SK-N-MC (cell line): ENCODE measurements at regions not wholly inside any gene's neighbourhood (a gene's known extent, or its start where the extent isn't known, plus 50 kb on each side); places are given as distances from the start of the nearest gene placed in this dataset.

Experiments used
- DNase-seq: peaks from one replicate; pipeline ENCODE4 v3.0.0-alpha.2; 2011; ENCODE audit warnings: low read depth, low spot score
- H3K27ac ChIP-seq: fragments of 200-600 bp; sonication (generic); 2 replicates; pipeline ENCODE4 v1.5.1; 2016; ENCODE audit warnings: mixed run types
- H3K36me3 ChIP-seq: fragments of 200-600 bp; sonication (generic); 2 replicates; pipeline ENCODE4 v1.6.1; 2017; ENCODE audit warnings: antibody characterized with exemption, low read length, mixed read lengths; ENCODE audit not compliant: insufficient read depth
- H3K4me3 ChIP-seq: fragments of 200-600 bp; sonication (generic); 2 replicates; pipeline ENCODE4 v1.5.1; 2016
- H3K9ac ChIP-seq: fragments of 200-600 bp; sonication (generic); 2 replicates; pipeline ENCODE4 v1.8.0; 2017; ENCODE audit warnings: mixed run types, mixed read lengths; ENCODE audit not compliant: insufficient read length
- H3K9me3 ChIP-seq: fragments of 200-600 bp; sonication (generic); 2 replicates; pipeline ENCODE4 v1.6.1; 2017; ENCODE audit warnings: low read depth, mild to moderate bottlenecking, antibody characterized with exemption, low read length, moderate library complexity, mixed read lengths
- EZH2 ChIP-seq: fragments of 200-600 bp; sonication (generic); IDR thresholded peaks from one replicate; pipeline ENCODE4 v1.6.1; 2017; ENCODE audit warnings: antibody characterized with exemption
- FOXP2 ChIP-seq: optimal IDR thresholded peaks from 2 replicates; pipeline ENCODE3; 2011; ENCODE audit warnings: mild to moderate bottlenecking, moderate library complexity; ENCODE audit not compliant: insufficient read depth; ENCODE audit errors: extremely low read length, control extremely low read depth
- POLR2AphosphoS5 ChIP-seq: IDR thresholded peaks from 2 replicates; pipeline ENCODE4 v1.6.1; 2012; ENCODE audit warnings: mild to moderate bottlenecking, low read depth, low read length, borderline replicate concordance

DNA sequence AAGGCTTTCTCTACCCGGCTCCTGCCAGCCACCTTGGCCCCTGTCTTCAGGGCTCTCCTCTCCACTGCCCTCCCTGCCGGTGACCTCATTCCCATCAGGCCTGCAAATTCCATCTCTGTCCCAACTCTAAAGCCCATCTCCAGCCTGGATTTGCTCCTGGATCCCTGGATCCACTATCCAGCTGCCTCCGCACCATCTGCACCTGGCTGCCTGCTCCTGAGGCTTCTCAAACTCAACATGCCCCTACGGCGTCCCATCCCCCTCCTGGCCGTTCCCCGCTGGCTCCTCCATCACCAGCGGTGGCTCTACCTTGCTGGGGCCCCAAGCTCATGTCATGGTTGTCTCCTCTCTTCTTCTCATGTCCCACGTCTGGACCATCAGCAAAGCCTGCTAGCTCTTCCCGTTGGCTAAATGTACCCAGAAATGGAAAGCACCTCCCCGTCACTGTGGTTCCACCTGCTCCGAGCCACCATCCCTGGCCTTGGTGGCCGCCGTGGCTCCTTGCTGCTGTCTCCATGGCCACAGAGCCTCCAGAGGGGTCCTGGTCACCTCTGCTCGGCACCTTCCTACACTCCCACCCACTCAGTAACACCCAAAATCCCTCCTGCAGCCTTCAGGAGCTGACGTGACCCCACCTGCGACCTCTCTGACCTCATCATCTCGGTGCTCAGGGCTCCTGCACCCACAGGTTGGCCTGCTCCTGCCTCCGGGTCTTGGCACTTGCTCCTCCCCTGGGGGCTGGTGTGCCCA lies 58.5 kb downstream of the ADRA2C start:
- no peaks in the 10 kb centered on the region for H3K36me3 ChIP-seq
- H3K4me3 ChIP-seq, result no peak overlapping the region
- H3K9ac ChIP-seq, result no peak overlapping the region
- no peak overlapping the region for H3K27ac ChIP-seq
- H3K9me3 ChIP-seq, result no peaks in the 10 kb centered on the region
- no peak for TF ChIP-seq EZH2
- TF ChIP-seq POLR2AphosphoS5, result no peak
- TF ChIP-seq FOXP2, result no peak
- no peak for DNase-seq

DNA sequence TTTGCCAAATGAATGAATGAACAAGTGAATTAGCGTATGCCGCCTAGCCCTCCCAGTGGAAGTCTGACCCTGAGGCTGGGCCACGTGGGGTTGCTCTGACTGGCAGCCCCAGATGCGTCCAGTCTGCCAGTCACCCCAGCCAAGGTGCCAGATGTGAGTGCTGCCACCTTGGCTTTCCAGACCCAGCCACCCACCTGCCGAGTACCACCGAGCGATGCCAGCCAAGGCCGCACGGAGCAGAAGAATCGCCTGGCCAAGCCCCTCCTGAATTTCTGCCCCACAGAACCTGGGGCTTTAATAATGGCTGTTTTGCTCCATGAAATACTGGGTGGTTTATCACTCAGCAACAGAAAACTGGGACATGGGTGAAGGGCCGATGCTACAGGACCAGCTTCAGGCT lies 59.3 kb downstream of the ADRA2C start:
- no peak overlapping the region for H3K4me3 ChIP-seq
- no peak overlapping the region for H3K27ac ChIP-seq
- no peak for DNase-seq
- no peak overlapping the region for H3K9ac ChIP-seq
- TF ChIP-seq POLR2AphosphoS5, result no peak
- no peak for TF ChIP-seq FOXP2
- TF ChIP-seq EZH2, result no peak
- H3K36me3 ChIP-seq, result no peaks in the 10 kb centered on the region
- no peaks in the 10 kb centered on the region for H3K9me3 ChIP-seq

DNA sequence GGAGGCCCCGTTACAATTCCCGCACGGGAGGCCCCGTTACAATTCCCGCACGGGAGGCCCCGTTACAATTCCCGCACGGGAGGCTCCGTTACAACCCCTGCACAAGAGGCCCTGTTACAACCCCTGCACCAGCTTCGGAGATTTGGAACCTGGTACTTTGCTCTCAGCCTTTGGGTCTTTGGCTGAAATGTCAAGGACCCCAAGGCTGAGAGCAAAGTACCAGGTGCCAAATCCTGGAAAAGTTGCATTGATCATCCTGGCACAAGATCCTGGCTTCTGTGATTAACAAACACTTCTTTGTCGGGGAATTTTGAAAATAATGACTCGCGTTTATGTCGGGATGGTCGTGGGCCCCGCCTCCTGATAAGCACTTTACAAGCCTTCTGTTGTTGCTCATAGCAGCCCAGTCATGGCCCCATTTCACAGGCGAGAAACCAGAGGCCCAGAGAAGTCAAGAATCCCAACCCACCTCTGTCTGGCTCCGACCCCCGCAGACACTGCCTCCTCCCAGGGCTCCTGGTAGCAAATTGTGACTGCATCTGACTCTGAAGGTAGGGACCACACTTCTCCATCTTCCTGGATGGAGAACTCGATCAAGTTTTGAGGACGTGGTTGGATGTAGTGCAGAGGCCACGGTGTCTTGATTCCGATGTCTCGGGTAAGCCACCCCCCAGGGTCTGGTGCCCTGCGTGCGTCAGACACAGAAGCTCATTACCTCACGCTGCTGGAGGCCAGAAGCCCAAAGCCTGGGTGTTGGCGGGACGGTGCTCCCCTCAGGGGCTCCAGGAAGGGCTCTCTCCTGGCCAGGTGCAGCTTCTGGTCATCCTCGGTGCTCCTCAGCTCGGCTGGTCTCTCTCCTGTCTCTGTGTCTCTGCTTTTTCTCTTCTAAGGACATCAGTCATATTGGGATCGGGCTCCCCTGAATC lies 60.3 kb downstream of the ADRA2C start:
- DNase-seq, result no peak
- TF ChIP-seq FOXP2, result no peak
- TF ChIP-seq POLR2AphosphoS5, result no peak
- no peak for TF ChIP-seq EZH2
- Histone ChIP-seq H3K27ac (no peak overlapping the region), H3K36me3 (no peaks in the 10 kb centered on the region), H3K4me3 (no peak overlapping the region), H3K9me3 (no peaks in the 10 kb centered on the region), H3K9ac (no peak overlapping the region)

DNA sequence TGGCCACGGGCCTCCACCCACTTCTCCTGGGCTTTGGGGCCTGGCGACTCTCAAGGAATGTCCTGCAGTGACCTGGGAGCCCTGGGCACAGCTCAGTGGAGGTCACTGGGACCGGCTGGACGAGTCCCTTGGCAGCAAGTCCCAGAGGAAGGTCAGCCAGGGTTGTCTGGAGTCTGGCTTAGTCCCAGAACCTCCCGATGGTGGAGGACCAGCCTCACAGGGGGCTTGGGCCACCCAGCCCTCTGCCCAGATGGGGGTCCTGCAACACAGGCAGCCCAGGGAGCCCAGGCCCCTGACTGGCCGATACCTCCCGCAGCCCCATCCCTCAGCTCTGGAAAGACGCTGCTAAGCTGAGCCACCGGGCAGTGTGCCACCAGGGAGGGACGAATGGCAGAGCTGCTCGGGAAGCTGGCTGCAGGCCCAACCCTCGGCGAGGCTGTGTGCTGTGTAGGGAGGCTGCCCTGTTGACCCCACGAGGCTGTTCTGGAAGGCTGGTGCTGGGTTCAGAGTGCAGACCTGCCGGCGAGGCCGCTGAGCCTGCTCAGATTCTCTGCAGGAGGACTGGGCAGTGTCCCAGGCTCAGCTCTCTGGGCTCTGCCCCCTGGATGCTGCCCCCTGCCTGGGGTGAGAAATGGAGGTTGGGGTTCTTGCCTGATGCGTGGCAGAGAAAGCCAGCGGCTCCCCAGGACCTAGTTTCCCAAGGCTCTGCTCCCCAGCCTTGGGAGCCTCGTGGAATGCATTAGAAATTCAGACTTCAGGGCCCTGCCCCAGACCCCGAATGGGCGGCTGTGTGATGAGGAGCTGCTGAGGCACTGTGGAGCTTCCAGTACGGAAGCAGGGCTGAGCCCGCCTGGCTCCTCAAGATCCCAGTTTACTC lies 61.7 kb downstream of the ADRA2C start:
- no peaks in the 10 kb centered on the region for H3K9me3 ChIP-seq
- H3K36me3 ChIP-seq, result no peaks in the 10 kb centered on the region
- no peak overlapping the region for H3K9ac ChIP-seq
- H3K27ac ChIP-seq, result no peak overlapping the region
- TF ChIP-seq EZH2 (no peak), POLR2AphosphoS5 (no peak), FOXP2 (no peak)
- no peak overlapping the region for H3K4me3 ChIP-seq
- DNase-seq, result no peak

DNA sequence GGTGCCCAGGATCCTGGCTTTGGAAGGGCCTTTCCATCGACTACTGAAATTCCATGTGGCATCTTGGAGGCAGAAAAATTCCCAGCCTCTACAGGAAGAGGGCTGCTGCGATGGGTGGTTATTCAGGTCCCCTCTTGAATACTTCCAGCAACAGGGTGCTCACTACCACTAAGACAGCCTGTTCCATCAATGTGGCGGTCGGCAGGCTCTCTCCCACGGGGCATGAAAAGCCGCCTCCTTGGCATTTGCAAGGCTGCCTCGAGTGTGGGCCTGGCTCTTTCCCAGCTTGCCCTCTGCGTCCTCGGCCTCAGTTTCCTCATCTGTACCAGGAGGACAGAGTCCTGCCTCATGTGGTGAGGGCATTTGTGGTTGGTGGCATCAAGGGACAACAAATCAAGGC lies 62.4 kb downstream of the ADRA2C start:
- Histone ChIP-seq H3K36me3 (no peaks in the 10 kb centered on the region), H3K4me3 (no peak overlapping the region), H3K9ac (no peak overlapping the region), H3K27ac (no peak overlapping the region), H3K9me3 (no peaks in the 10 kb centered on the region)
- no peak for TF ChIP-seq EZH2
- no peak for TF ChIP-seq FOXP2
- no peak for TF ChIP-seq POLR2AphosphoS5
- no peak for DNase-seq

DNA sequence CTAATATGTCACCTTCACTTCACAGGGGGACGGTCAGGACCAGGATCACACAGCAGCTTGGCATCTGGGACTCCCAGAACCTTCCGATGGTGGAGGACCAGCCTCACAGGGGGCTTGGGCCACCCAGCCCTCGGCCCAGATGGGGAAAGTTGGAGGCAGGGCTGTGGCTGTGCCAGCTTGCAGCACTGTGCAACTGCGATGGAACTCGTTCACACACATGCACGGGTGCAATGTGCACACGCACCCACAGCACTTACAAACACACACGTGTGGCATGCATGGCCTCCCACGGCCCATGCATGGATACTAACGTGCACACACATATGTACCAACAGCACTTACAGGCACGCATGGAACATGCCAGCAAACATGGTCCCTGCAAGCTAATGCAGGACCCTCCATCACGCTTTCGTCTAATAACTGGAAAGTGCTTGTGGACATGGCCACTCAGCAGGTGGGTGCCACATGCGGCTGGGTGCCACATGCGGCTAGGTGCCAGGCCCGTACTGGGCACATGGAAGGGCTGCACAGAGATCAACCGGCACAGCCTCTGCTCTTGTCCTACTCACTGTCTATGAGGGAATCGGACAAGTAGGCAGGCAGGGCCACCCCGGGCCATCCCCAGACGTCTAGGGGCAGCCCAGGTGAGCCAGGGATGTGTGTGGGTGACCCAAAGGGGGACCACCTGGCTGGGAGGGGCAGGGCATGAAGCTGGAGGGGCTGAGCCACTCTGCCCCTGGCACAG lies 63.2 kb downstream of the ADRA2C start:
- no peaks in the 10 kb centered on the region for H3K9me3 ChIP-seq
- no peak for DNase-seq
- no peak overlapping the region for H3K27ac ChIP-seq
- no peak overlapping the region for H3K4me3 ChIP-seq
- no peaks in the 10 kb centered on the region for H3K36me3 ChIP-seq
- TF ChIP-seq EZH2 (no peak), FOXP2 (no peak), POLR2AphosphoS5 (no peak)
- no peak overlapping the region for H3K9ac ChIP-seq

DNA sequence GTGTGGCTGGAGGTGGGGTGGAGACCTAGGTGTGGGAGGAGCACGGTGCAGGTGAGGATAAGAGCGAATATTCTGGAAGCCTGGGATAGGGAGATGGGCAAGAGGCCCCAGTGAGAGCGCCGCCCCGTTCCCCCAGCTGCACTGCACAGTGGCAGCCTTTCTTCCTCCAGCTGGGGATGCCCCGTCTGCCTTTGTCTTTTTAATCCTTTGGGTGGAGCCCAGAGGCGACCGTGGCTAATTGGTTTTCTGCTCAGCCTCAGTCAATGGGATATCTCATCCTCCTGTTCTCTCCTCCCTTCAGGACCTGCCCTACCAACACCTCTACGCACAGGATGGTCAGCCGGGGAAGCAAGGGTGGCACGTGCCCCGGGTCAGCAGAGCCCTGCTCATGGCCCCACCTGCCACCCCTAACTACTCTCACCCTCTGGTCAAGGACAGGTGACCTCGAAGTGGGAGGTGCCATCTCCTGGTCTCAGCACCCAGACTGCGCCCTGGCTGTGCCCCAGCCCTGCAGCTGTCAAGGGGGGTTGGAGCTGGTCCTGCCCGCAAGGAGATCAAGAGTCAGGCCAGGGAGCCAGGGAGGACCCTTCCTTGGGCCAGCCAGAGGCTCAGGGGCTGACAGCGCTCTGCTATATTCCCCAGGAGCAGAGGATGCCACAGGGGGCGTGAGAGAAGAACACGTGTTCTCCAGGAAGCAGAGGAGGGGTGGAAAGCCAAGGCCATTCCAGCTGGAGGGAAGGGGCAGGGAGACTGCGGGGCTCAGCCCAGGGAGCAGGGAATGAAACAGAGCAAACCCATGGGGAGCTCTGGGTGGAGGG lies 64.0 kb downstream of the ADRA2C start:
- no peak overlapping the region for H3K4me3 ChIP-seq
- TF ChIP-seq EZH2, result no peak
- no peak overlapping the region for H3K9ac ChIP-seq
- H3K36me3 ChIP-seq, result no peaks in the 10 kb centered on the region
- H3K9me3 ChIP-seq, result no peaks in the 10 kb centered on the region
- no peak for DNase-seq
- H3K27ac ChIP-seq, result no peak overlapping the region
